A549 (cell line): ENCODE measurements at regions not wholly inside any gene's neighbourhood (a gene's known extent, or its start where the extent isn't known, plus 50 kb on each side); places are given as distances from the start of the nearest gene placed in this dataset.

Experiments used
- ATAC-seq, 2 experiments: fragments of 200-7000 bp in 1 of 2; fragments of >200 bp in 1 of 2; cut with Nextera tagmentation in 1 of 2; cut with Tn5 transposase in 1 of 2; 3 replicates each; pipeline versions ENCODE4 v1.8.0 to v1.9.1; 2018 to 2020; ENCODE audit warnings: mild to moderate bottlenecking in 1 of 2, moderate library complexity in 1 of 2
- CTCF ChIA-PET: fragments of 300-600 bp; sonication (Branson Sonifier 250); formaldehyde crosslinking; extraction: SDS; loops from one replicate; lab custom pipeline; 2021; ENCODE audit warnings: antibody characterized with exemption, inconsistent platforms; lab: Yijun Ruan, JAX
- POLR2A ChIA-PET: fragments of 350-600 bp; formaldehyde crosslinking; extraction: SDS; loops from one replicate; lab custom pipeline; 2021; ENCODE audit warnings: antibody characterized with exemption, inconsistent platforms; lab: Yijun Ruan, JAX
- DNase-seq, 2 experiments: peaks; one replicate each; pipeline versions ENCODE4 v3.0.0 to v3.0.0-alpha.2; 2011 to 2016; ENCODE audit warnings: low read depth in 1 of 2, low spot score in 1 of 2
- FAIRE-seq: peaks from 2 replicates; lab custom pipeline; 2011; peaks lifted over from hg19 to GRCh38; lab: Jason Lieb, UNC
- H3K27ac ChIP-seq, 2 experiments: fragments of >200 bp; sonication (Bioruptor Twin); formaldehyde crosslinking; 3 replicates each; pipeline ENCODE4 v1.5.1; 2016 to 2017
- H3K4me1 ChIP-seq: fragments of >200 bp; sonication (Bioruptor Twin); formaldehyde crosslinking; 3 replicates; pipeline ENCODE4 v1.6.1; 2016
- H3K4me2 ChIP-seq: fragments of >200 bp; sonication (Bioruptor Twin); formaldehyde crosslinking; 3 replicates; pipeline ENCODE4 v1.6.1; 2016
- H3K4me3 ChIP-seq: fragments of >200 bp; sonication (Bioruptor Twin); formaldehyde crosslinking; 3 replicates; pipeline ENCODE4 v1.5.1; 2016
- H3K9me3 ChIP-seq: fragments of >200 bp; sonication (Bioruptor Twin); formaldehyde crosslinking; 3 replicates; pipeline ENCODE4 v1.6.1; 2016
- BHLHE40 ChIP-seq: IDR thresholded peaks from 2 replicates; pipeline ENCODE4 v1.6.1; 2012; ENCODE audit warnings: low read depth, low read length, inconsistent platforms
- CBX2 ChIP-seq: fragments of 200-600 bp; sonication (generic); IDR thresholded peaks from 2 replicates; pipeline ENCODE4 v1.6.1; 2016; ENCODE audit warnings: low read depth, mild to moderate bottlenecking, borderline replicate concordance
- CBX8 ChIP-seq: fragments of 200-600 bp; sonication (generic); IDR thresholded peaks from 2 replicates; pipeline ENCODE4 v1.6.1; 2016
- CEBPB ChIP-seq, 2 experiments: fragments of >200 bp in 1 of 2; sonication (Bioruptor Twin) in 1 of 2; formaldehyde crosslinking in 1 of 2; IDR thresholded peaks; 2 replicates each; pipeline ENCODE4 v1.6.1; 2012 to 2016
- CHD4 ChIP-seq: fragments of 200-600 bp; sonication (generic); IDR thresholded peaks from 2 replicates; pipeline ENCODE4 v1.6.1; 2016; ENCODE audit warnings: antibody characterized with exemption, mild to moderate bottlenecking, borderline replicate concordance
- FOSL2 ChIP-seq, 2 experiments: fragments of 450-650 bp in 1 of 2; fragments of >200 bp in 1 of 2; sonication (Bioruptor Twin) in 1 of 2; formaldehyde crosslinking; IDR thresholded peaks; 2 replicates each; pipeline versions ENCODE4 v1.5.0 to v1.6.1; 2016 to 2020; ENCODE audit warnings: mild to moderate bottlenecking in 1 of 2, moderate library complexity in 1 of 2
- FOXS1 ChIP-seq: fragments of 250-450 bp; sonication (Bioruptor Pico); IDR thresholded peaks from 2 replicates; pipeline ENCODE4 v1.5.0; 2020; ENCODE audit warnings: mild to moderate bottlenecking, moderate library complexity
- HES2 ChIP-seq: fragments of >200 bp; sonication (Bioruptor Twin); formaldehyde crosslinking; IDR thresholded peaks from 2 replicates; pipeline ENCODE4 v1.6.1; 2016
- HEYL ChIP-seq: fragments of 250-450 bp; sonication (Bioruptor Pico); IDR thresholded peaks from 2 replicates; pipeline ENCODE4 v1.8.0; 2021; ENCODE audit warnings: mild to moderate bottlenecking, moderate library complexity
- HMGXB4 ChIP-seq: fragments of 250-450 bp; sonication (Bioruptor Pico); IDR thresholded peaks from 2 replicates; pipeline ENCODE4 v1.5.0; 2021; ENCODE audit warnings: mild to moderate bottlenecking, moderate library complexity, borderline replicate concordance
- HOXB13 ChIP-seq: fragments of 250-450 bp; sonication (Bioruptor Pico); IDR thresholded peaks from 2 replicates; pipeline ENCODE4 v1.5.0; 2020; ENCODE audit warnings: low read depth, mild to moderate bottlenecking, moderate library complexity
- HOXB5 ChIP-seq: fragments of 250-450 bp; sonication (Bioruptor Pico); IDR thresholded peaks from 2 replicates; pipeline ENCODE4 v1.5.0; 2020; ENCODE audit warnings: mild to moderate bottlenecking, moderate library complexity
- JUN ChIP-seq, 2 experiments: fragments of >200 bp; sonication (Bioruptor Twin); formaldehyde crosslinking; IDR thresholded peaks; 2 replicates in 1 of 2; 3 replicates in 1 of 2; pipeline ENCODE4 v1.6.1; 2016 to 2017
- KDM1A ChIP-seq: fragments of 200-600 bp; sonication (generic); IDR thresholded peaks from 2 replicates; pipeline ENCODE4 v1.6.1; 2016; ENCODE audit warnings: low read depth, mild to moderate bottlenecking
- MAFK ChIP-seq: fragments of 450-650 bp; IDR thresholded peaks from 2 replicates; pipeline ENCODE4 v1.6.1; 2014; ENCODE audit not compliant: partially characterized antibody
- MAX ChIP-seq: IDR thresholded peaks from 2 replicates; pipeline ENCODE4 v1.6.1; 2012
- NFE2L2 ChIP-seq: fragments of 150-350 bp; conservative IDR thresholded peaks from 2 replicates; pipeline ENCODE4 v1.6.1; 2014; ENCODE audit warnings: low read length
- NR3C1 ChIP-seq: fragments of >200 bp; sonication (Bioruptor Twin); formaldehyde crosslinking; IDR thresholded peaks from 3 replicates; pipeline ENCODE4 v1.6.1; 2017
- PBX3 ChIP-seq: IDR thresholded peaks from 2 replicates; pipeline ENCODE4 v1.6.1; 2012
- PHF8 ChIP-seq: fragments of 200-600 bp; sonication (generic); IDR thresholded peaks from 2 replicates; pipeline ENCODE4 v1.6.1; 2016; ENCODE audit warnings: low read depth, mild to moderate bottlenecking, antibody characterized with exemption, moderate library complexity, borderline replicate concordance
- POLR2A ChIP-seq: IDR thresholded peaks from 2 replicates; pipeline ENCODE4 v1.6.1; 2012; ENCODE audit warnings: mild to moderate bottlenecking, low read length
- RAD21 ChIP-seq, 2 experiments: fragments of >200 bp in 1 of 2; sonication (Bioruptor Twin) in 1 of 2; formaldehyde crosslinking in 1 of 2; IDR thresholded peaks in 1 of 2; conservative IDR thresholded peaks in 1 of 2; 2 replicates in 1 of 2; 3 replicates in 1 of 2; pipeline ENCODE4 v1.6.1; 2012 to 2018; ENCODE audit warnings: inconsistent platforms in 1 of 2
- RARB ChIP-seq: fragments of 250-450 bp; sonication (Bioruptor Pico); IDR thresholded peaks from 2 replicates; pipeline ENCODE4 v1.8.0; 2021; ENCODE audit warnings: mild to moderate bottlenecking, moderate library complexity
- RCOR1 ChIP-seq: fragments of 150-350 bp; IDR thresholded peaks from 2 replicates; pipeline ENCODE4 v1.6.1; 2014; ENCODE audit warnings: antibody characterized with exemption, low read length, low read depth
- RFX5 ChIP-seq: fragments of 450-650 bp; IDR thresholded peaks from 2 replicates; pipeline ENCODE4 v1.7.1; 2014; ENCODE audit warnings: antibody characterized with exemption, mild to moderate bottlenecking, moderate library complexity
- RNF2 ChIP-seq: fragments of 200-600 bp; sonication (generic); IDR thresholded peaks from 2 replicates; pipeline ENCODE4 v1.6.1; 2016; ENCODE audit warnings: low read depth, mild to moderate bottlenecking, antibody characterized with exemption, moderate library complexity, borderline replicate concordance
- SREBF2 ChIP-seq: fragments of 450-650 bp; IDR thresholded peaks from 2 replicates; pipeline ENCODE4 v1.6.1; 2014; ENCODE audit warnings: mild to moderate bottlenecking, moderate library complexity
- TFCP2L1 ChIP-seq: fragments of 250-450 bp; sonication (Bioruptor Pico); IDR thresholded peaks from 2 replicates; pipeline ENCODE4 v1.5.0; 2021; ENCODE audit warnings: mild to moderate bottlenecking
- TP53 ChIP-seq: fragments of 250-450 bp; sonication (Bioruptor Pico); IDR thresholded peaks from 2 replicates; pipeline ENCODE4 v1.5.0; 2021; ENCODE audit warnings: mild to moderate bottlenecking, moderate library complexity
- USF2 ChIP-seq: fragments of 450-650 bp; IDR thresholded peaks from 2 replicates; pipeline ENCODE4 v1.6.1; 2014; ENCODE audit warnings: antibody characterized with exemption
- ZC3H11A ChIP-seq: fragments of 450-650 bp; IDR thresholded peaks from 2 replicates; pipeline ENCODE4 v1.6.1; 2014; ENCODE audit warnings: antibody characterized with exemption, mild to moderate bottlenecking
- ZFP36 ChIP-seq: fragments of 450-650 bp; IDR thresholded peaks from 2 replicates; pipeline ENCODE4 v1.6.1; 2014; ENCODE audit warnings: borderline replicate concordance; ENCODE audit not compliant: partially characterized antibody
- ZNF302 ChIP-seq: fragments of 250-450 bp; sonication (Bioruptor Pico); IDR thresholded peaks from 2 replicates; pipeline ENCODE4 v1.9.0; 2021; ENCODE audit warnings: inconsistent platforms, mild to moderate bottlenecking, moderate library complexity
- ZSCAN20 ChIP-seq: fragments of 250-450 bp; sonication (Bioruptor Pico); IDR thresholded peaks from 2 replicates; pipeline ENCODE4 v1.8.0; 2022; ENCODE audit warnings: mild to moderate bottlenecking, moderate library complexity
- WGBS: methylation state at CpG from one replicate; pipeline ENCODE4 v1.1.6; 2017; ENCODE audit errors: missing lambda C conversion rate; 5-methylcytosine and 5-hydroxymethylcytosine counted together

- FAIRE-seq: no peak
- H3K9me3 ChIP-seq: no peaks in the 10 kb centered on the region
- no peak for DNase-seq
- ATAC-seq: no peak
- WGBS: 94% methylated on average over 1 of the region's 2 CpGs
- H3K27ac ChIP-seq: no peak overlapping the region
- CTCF ChIA-PET: interaction anchor here (3.5 kb wide), 1 partner anchor 9 kb away, joined by 11 read pairs; no protein-coding TSS in a partner anchor
- no peak for TF ChIP-seq FOSL2 (IDR thresholded peaks at IDR 0.05)
- no peak for TF ChIP-seq FOSL2 (CRISPR knock-in tag; IDR thresholded peaks at IDR 0.05)
- TF ChIP-seq MAFK: no peak
- TF ChIP-seq RCOR1: no peak
- TF ChIP-seq HES2: no peak
- TF ChIP-seq HOXB5 (CRISPR knock-in tag): no peak
- TF ChIP-seq TFCP2L1 (CRISPR knock-in tag): no peak
- TF ChIP-seq BHLHE40: no peak
- no peak for TF ChIP-seq ZFP36
- TF ChIP-seq ZNF302 (CRISPR knock-in tag): no peak
- H3K4me2 ChIP-seq: no peak overlapping the region
- H3K4me1 ChIP-seq: no peaks in the 10 kb centered on the region
- POLR2A ChIA-PET: no interaction called here
- H3K4me3 ChIP-seq: no peak overlapping the region
Observed at GRCh38 chr7:133199831-133200230, 53.0 kb upstream of the EXOC4 start.

- no peak for FAIRE-seq
- ChIA-PET CTCF (interaction anchor here (0.9 to 3.5 kb wide), 2 partner anchors 10 to 22 kb away, joined by 3 to 11 read pairs; no protein-coding TSS in a partner anchor), POLR2A (no interaction called here)
- H3K4me2 ChIP-seq: no peak overlapping the region
- TF ChIP-seq ZSCAN20: no peak
- TF ChIP-seq MAFK: no peak
- no peak for TF ChIP-seq ZC3H11A
- TF ChIP-seq POLR2A: no peak
- TF ChIP-seq RARB (CRISPR knock-in tag): no peak
- no peak for TF ChIP-seq ZFP36
- TF ChIP-seq SREBF2: no peak
- TF ChIP-seq CBX2: no peak
- TF ChIP-seq CEBPB (IDR thresholded peaks at IDR 0.05): no peak
- no peak for TF ChIP-seq HOXB13 (CRISPR knock-in tag)
- TF ChIP-seq HMGXB4 (CRISPR knock-in tag): no peak
- TF ChIP-seq PHF8: no peak
- TF ChIP-seq NR3C1: no peak
- TF ChIP-seq RFX5: no peak
- 89% methylated on average over 1 of the region's 1 CpG for WGBS
- no peaks in the 10 kb centered on the region for H3K9me3 ChIP-seq
- H3K4me3 ChIP-seq: no peak overlapping the region
- no peak overlapping the region for H3K27ac ChIP-seq
- H3K4me1 ChIP-seq: no peaks in the 10 kb centered on the region
- no peak for DNase-seq
- no peak for ATAC-seq
Observed at GRCh38 chr7:133201470-133201869, 51.4 kb upstream of the EXOC4 start.

- POLR2A ChIA-PET: no interaction called here
- Histone ChIP-seq H3K4me1 (no peaks in the 10 kb centered on the region), H3K4me3 (no peak overlapping the region), H3K9me3 (peaks cover 5% of the 10 kb centered on the region; the same call in 1 of the 3 replicates), H3K27ac (no peak overlapping the region), H3K4me2 (no peak overlapping the region)
- no peak for TF ChIP-seq NR3C1
- TF ChIP-seq JUN (IDR thresholded peaks at IDR 0.05): no peak
- TF ChIP-seq CBX8: no peak
- TF ChIP-seq MAX: no peak
- no peak for TF ChIP-seq FOXS1
- TF ChIP-seq TP53 (CRISPR knock-in tag): no peak
- TF ChIP-seq USF2: no peak
- TF ChIP-seq FOSL2 (IDR thresholded peaks at IDR 0.05): no peak
- no peak for TF ChIP-seq FOSL2 (CRISPR knock-in tag; IDR thresholded peaks at IDR 0.05)
- no peak for TF ChIP-seq ZC3H11A
- TF ChIP-seq CEBPB (IDR thresholded peaks at IDR 0.05): no peak
- TF ChIP-seq HEYL (CRISPR knock-in tag): no peak
- TF ChIP-seq RARB (CRISPR knock-in tag): no peak
- no peak for TF ChIP-seq RAD21 (conservative IDR thresholded peaks at IDR 0.05 in 1 of 2, IDR thresholded peaks at IDR 0.05 in 1 of 2)
- no peak for TF ChIP-seq NFE2L2
- no peak for TF ChIP-seq KDM1A
- no peak for TF ChIP-seq PBX3
- TF ChIP-seq CHD4: no peak
- no peak for TF ChIP-seq ZFP36
- no peak for TF ChIP-seq RNF2
- ATAC-seq (no peak), DNase-seq (no peak), FAIRE-seq (no peak)
- 86% methylated on average over 1 of the region's 1 CpG for WGBS
- CTCF ChIA-PET: interaction anchor here (0.9 to 3.5 kb wide), 2 partner anchors 12 to 1177 kb away, joined by 3 to 11 read pairs; no protein-coding TSS in a partner anchor
Observed at GRCh38 chr7:133202942-133203341, 49.9 kb upstream of the EXOC4 start.
